K562 (cell line): ENCODE measurements at regions not wholly inside any gene's neighbourhood (a gene's known extent, or its start where the extent isn't known, plus 50 kb on each side); places are given as distances from the start of the nearest gene placed in this dataset.

Experiments
- CBFB ChIP-seq: sonication (generic); formaldehyde crosslinking; IDR thresholded peaks from 2 replicates; pipeline ENCODE4 v1.4.0; 2020; ENCODE audit warnings: mild to moderate bottlenecking, missing genetic modification reagents
- FOS ChIP-seq: IDR thresholded peaks from 3 replicates; pipeline ENCODE4 v1.6.1; 2011; ENCODE audit not compliant: insufficient read length; ENCODE audit errors: extremely low read depth
- GTF2F1 ChIP-seq: IDR thresholded peaks from 2 replicates; pipeline ENCODE4 v1.6.1; 2011; ENCODE audit warnings: low read depth, low read length, improper control_type of control experiment
- HDGF ChIP-seq: fragments of 450-650 bp; IDR thresholded peaks from 2 replicates; pipeline ENCODE4 v1.6.1; 2016
- PHB ChIP-seq: fragments of 250-450 bp; sonication (Bioruptor Pico); IDR thresholded peaks from 2 replicates; pipeline ENCODE4 v1.5.0; 2021
- SIN3A ChIP-seq, 2 experiments: fragments of 150-350 bp in 1 of 2; IDR thresholded peaks; 2 replicates each; pipeline ENCODE4 v1.6.1; 2011 to 2016; ENCODE audit warnings: borderline replicate concordance in 2 of 2, low read depth in 2 of 2, low read length in 2 of 2, mild to moderate bottlenecking in 2 of 2, moderate library complexity in 2 of 2; ENCODE audit not compliant: control insufficient read depth in 1 of 2
- SP1 ChIP-seq: sonication (generic); formaldehyde crosslinking; IDR thresholded peaks from 2 replicates; pipeline ENCODE4 v1.8.1; 2022; ENCODE audit warnings: mild to moderate bottlenecking, missing genetic modification reagents
- SRF ChIP-seq, 2 experiments: fragments of 250-450, 450-650 bp in 1 of 2; sonication (Bioruptor Pico) in 1 of 2; sonication (generic) in 1 of 2; formaldehyde crosslinking; IDR thresholded peaks; 2 replicates each; pipeline versions ENCODE4 v1.5.0 to v1.5.1; 2020 to 2022; ENCODE audit warnings: mild to moderate bottlenecking in 1 of 2, missing genetic modification reagents in 1 of 2
- TF ChIP-seq, protein P1 (sequence below), 3 experiments: IDR thresholded peaks in 2 of 3; conservative IDR thresholded peaks in 1 of 3; 2 replicates each; pipeline ENCODE4 v1.5.1; 2011 to 2012; ENCODE audit warnings: low read length in 3 of 3, mild to moderate bottlenecking in 3 of 3, control low read depth in 2 of 3, improper control_type of control experiment in 1 of 3, inconsistent platforms in 1 of 3, low read depth in 1 of 3, mixed read lengths in 1 of 3, moderate library complexity in 1 of 3; ENCODE audit not compliant: insufficient read depth in 2 of 3
- TF ChIP-seq, protein P2 (sequence below): fragments of 250-450 bp; sonication (Bioruptor Pico); IDR thresholded peaks from 2 replicates; pipeline ENCODE4 v1.5.1; 2021; ENCODE audit warnings: mild to moderate bottlenecking
- TF ChIP-seq, protein P3 (sequence below): sonication (generic); formaldehyde crosslinking; IDR thresholded peaks from 2 replicates; pipeline ENCODE4 v1.8.0; 2023; ENCODE audit warnings: mild to moderate bottlenecking, missing genetic modification reagents
- TF ChIP-seq, protein P4 (sequence below): sonication (generic); formaldehyde crosslinking; IDR thresholded peaks from 2 replicates; pipeline ENCODE4 v1.8.1; 2022; ENCODE audit warnings: missing genetic modification reagents
- TF ChIP-seq, protein P5 (sequence below): fragments of 250-450 bp; sonication (Bioruptor Pico); IDR thresholded peaks from 2 replicates; pipeline ENCODE4 v1.5.0; 2021

DNA sequence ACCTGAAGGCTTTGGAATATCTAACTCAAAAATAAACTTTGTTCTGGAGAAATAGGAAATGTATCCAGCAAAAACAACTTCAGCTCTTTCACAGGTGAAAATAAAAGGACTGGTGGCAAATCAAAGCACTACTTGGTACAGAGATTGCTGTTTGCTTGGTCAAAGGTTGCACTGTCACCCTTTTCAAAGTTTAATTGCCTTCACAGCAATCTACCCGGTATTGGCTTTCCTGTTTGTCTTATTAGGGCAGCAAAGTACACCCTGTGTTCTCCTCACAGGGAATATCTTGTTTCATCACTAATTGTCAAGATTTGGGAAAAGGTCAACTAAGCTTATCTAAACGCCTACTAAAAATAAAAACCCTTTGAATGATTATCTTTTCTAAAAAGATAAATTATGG is 214.1 kb upstream of the ADCY2 start:
- TF ChIP-seq CBFB (CRISPR knock-in tag) (no peak), FOS (no peak), PHB (CRISPR knock-in tag) (no peak), SP1 (CRISPR knock-in tag) (no peak), SRF (CRISPR knock-in tag; IDR thresholded peaks at IDR 0.05) (no peak), GTF2F1 (no peak), SIN3A (IDR thresholded peaks at IDR 0.05; ENCODE audit: borderline replicate concordance in 2 of 2, control insufficient read depth in 1 of 2, low read depth in 2 of 2, low read length in 2 of 2) (no peak), HDGF (no peak)
- TF ChIP-seq, protein P1, sequence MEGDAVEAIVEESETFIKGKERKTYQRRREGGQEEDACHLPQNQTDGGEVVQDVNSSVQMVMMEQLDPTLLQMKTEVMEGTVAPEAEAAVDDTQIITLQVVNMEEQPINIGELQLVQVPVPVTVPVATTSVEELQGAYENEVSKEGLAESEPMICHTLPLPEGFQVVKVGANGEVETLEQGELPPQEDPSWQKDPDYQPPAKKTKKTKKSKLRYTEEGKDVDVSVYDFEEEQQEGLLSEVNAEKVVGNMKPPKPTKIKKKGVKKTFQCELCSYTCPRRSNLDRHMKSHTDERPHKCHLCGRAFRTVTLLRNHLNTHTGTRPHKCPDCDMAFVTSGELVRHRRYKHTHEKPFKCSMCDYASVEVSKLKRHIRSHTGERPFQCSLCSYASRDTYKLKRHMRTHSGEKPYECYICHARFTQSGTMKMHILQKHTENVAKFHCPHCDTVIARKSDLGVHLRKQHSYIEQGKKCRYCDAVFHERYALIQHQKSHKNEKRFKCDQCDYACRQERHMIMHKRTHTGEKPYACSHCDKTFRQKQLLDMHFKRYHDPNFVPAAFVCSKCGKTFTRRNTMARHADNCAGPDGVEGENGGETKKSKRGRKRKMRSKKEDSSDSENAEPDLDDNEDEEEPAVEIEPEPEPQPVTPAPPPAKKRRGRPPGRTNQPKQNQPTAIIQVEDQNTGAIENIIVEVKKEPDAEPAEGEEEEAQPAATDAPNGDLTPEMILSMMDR (IDR thresholded peaks at IDR 0.05 in 2 of 3, conservative IDR thresholded peaks at IDR 0.05 in 1 of 3; ENCODE audit: insufficient read depth in 2 of 3, low read depth in 1 of 3, low read length in 3 of 3): no peak
- TF ChIP-seq, protein P2, sequence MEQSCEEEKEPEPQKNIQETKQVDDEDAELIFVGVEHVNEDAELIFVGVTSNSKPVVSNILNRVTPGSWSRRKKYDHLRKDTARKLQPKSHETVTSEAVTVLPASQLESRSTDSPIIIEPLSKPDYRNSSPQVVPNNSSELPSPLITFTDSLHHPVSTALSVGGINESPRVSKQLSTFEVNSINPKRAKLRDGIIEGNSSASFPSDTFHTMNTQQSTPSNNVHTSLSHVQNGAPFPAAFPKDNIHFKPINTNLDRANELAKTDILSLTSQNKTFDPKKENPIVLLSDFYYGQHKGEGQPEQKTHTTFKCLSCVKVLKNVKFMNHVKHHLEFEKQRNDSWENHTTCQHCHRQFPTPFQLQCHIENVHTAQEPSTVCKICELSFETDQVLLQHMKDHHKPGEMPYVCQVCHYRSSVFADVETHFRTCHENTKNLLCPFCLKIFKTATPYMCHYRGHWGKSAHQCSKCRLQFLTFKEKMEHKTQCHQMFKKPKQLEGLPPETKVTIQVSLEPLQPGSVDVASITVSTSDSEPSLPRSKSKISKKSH: no peak
- TF ChIP-seq, protein P3, sequence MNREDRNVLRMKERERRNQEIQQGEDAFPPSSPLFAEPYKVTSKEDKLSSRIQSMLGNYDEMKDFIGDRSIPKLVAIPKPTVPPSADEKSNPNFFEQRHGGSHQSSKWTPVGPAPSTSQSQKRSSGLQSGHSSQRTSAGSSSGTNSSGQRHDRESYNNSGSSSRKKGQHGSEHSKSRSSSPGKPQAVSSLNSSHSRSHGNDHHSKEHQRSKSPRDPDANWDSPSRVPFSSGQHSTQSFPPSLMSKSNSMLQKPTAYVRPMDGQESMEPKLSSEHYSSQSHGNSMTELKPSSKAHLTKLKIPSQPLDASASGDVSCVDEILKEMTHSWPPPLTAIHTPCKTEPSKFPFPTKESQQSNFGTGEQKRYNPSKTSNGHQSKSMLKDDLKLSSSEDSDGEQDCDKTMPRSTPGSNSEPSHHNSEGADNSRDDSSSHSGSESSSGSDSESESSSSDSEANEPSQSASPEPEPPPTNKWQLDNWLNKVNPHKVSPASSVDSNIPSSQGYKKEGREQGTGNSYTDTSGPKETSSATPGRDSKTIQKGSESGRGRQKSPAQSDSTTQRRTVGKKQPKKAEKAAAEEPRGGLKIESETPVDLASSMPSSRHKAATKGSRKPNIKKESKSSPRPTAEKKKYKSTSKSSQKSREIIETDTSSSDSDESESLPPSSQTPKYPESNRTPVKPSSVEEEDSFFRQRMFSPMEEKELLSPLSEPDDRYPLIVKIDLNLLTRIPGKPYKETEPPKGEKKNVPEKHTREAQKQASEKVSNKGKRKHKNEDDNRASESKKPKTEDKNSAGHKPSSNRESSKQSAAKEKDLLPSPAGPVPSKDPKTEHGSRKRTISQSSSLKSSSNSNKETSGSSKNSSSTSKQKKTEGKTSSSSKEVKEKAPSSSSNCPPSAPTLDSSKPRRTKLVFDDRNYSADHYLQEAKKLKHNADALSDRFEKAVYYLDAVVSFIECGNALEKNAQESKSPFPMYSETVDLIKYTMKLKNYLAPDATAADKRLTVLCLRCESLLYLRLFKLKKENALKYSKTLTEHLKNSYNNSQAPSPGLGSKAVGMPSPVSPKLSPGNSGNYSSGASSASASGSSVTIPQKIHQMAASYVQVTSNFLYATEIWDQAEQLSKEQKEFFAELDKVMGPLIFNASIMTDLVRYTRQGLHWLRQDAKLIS (CRISPR knock-in tag): no peak
- TF ChIP-seq, protein P4, sequence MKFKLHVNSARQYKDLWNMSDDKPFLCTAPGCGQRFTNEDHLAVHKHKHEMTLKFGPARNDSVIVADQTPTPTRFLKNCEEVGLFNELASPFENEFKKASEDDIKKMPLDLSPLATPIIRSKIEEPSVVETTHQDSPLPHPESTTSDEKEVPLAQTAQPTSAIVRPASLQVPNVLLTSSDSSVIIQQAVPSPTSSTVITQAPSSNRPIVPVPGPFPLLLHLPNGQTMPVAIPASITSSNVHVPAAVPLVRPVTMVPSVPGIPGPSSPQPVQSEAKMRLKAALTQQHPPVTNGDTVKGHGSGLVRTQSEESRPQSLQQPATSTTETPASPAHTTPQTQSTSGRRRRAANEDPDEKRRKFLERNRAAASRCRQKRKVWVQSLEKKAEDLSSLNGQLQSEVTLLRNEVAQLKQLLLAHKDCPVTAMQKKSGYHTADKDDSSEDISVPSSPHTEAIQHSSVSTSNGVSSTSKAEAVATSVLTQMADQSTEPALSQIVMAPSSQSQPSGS: no peak
- TF ChIP-seq, protein P5, sequence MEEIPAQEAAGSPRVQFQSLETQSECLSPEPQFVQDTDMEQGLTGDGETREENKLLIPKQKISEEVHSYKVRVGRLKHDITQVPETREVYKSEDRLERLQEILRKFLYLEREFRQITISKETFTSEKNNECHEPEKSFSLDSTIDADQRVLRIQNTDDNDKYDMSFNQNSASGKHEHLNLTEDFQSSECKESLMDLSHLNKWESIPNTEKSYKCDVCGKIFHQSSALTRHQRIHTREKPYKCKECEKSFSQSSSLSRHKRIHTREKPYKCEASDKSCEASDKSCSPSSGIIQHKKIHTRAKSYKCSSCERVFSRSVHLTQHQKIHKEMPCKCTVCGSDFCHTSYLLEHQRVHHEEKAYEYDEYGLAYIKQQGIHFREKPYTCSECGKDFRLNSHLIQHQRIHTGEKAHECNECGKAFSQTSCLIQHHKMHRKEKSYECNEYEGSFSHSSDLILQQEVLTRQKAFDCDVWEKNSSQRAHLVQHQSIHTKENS (CRISPR knock-in tag): no peak
